Progenitor cell of endocrine pancreas (in vitro differentiated cells): ENCODE measurements at regions not wholly inside any gene's neighbourhood (a gene's known extent, or its start where the extent isn't known, plus 50 kb on each side); places are given as distances from the start of the nearest gene placed in this dataset.

Experiments
- DNase-seq: peaks from one replicate; pipeline ENCODE4 v3.0.0; 2021; ENCODE audit warnings: low spot score; ENCODE audit not compliant: unreplicated experiment
- H3K27ac Mint-ChIP-seq: 2 replicates; pipeline ENCODE4 v1.8.0; 2021; ENCODE audit warnings: mild to moderate bottlenecking, moderate library complexity, mixed read lengths
- H3K27me3 Mint-ChIP-seq: 2 replicates; pipeline ENCODE4 v1.8.0; 2021; ENCODE audit warnings: mixed read lengths
- H3K36me3 Mint-ChIP-seq: 2 replicates; pipeline ENCODE4 v1.8.0; 2022; ENCODE audit warnings: mixed read lengths; ENCODE audit not compliant: insufficient read depth
- H3K4me1 Mint-ChIP-seq: 2 replicates; pipeline ENCODE4 v1.8.0; 2021; ENCODE audit warnings: low read depth, mixed read lengths
- H3K4me3 Mint-ChIP-seq: 2 replicates; pipeline ENCODE4 v1.8.0; 2021; ENCODE audit warnings: low read depth, mild to moderate bottlenecking, moderate library complexity, mixed read lengths
- H3K9me3 Mint-ChIP-seq: 2 replicates; pipeline ENCODE4 v1.8.0; 2021; ENCODE audit warnings: low read depth, mixed read lengths
- CTCF ChIP-seq: fragments of 200-600 bp; sonication (generic); IDR thresholded peaks from one replicate; pipeline ENCODE4 v1.5.0; 2021; ENCODE audit warnings: antibody characterized with exemption, mild to moderate bottlenecking; ENCODE audit not compliant: unreplicated experiment

DNA sequence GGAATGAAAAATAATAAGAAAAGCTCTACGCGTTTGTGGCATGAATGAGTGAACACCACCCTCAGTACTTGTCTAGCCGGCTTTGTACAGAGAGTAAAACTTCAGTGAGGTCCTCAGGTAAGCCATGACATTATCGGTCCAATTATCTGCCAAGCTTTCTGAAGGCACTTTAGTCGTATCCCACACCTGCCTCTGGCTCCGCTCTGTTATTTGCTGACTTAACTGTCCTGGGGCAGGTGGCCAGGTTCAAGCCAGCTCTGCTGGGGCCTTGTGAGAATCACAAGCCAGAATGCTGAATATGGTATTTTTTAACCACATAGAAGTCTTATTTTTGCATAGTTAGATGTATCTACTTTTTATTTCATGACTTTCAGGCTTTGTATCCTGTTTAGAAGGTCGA, 66.0 kb upstream of the FHIP2A start:
- no peak for DNase-seq
- Mint-ChIP-seq H3K4me1 (no peaks in the 10 kb centered on the region), H3K27me3 (no peaks in the 10 kb centered on the region), H3K36me3 (no peaks in the 10 kb centered on the region), H3K9me3 (peaks cover 3% of the 10 kb centered on the region), H3K4me3 (no peak overlapping the region), H3K27ac (no peak overlapping the region)
- TF ChIP-seq CTCF: no peak

GRCh38 chr10:114758331-114758730, 63.2 kb upstream of the FHIP2A start:
- no peak for TF ChIP-seq CTCF
- Mint-ChIP-seq H3K27me3 (peaks cover 8% of the 10 kb centered on the region), H3K9me3 (no peaks in the 10 kb centered on the region), H3K4me3 (no peak overlapping the region), H3K27ac (no peak overlapping the region), H3K4me1 (no peaks in the 10 kb centered on the region), H3K36me3 (no peaks in the 10 kb centered on the region)
- no peak for DNase-seq

DNA sequence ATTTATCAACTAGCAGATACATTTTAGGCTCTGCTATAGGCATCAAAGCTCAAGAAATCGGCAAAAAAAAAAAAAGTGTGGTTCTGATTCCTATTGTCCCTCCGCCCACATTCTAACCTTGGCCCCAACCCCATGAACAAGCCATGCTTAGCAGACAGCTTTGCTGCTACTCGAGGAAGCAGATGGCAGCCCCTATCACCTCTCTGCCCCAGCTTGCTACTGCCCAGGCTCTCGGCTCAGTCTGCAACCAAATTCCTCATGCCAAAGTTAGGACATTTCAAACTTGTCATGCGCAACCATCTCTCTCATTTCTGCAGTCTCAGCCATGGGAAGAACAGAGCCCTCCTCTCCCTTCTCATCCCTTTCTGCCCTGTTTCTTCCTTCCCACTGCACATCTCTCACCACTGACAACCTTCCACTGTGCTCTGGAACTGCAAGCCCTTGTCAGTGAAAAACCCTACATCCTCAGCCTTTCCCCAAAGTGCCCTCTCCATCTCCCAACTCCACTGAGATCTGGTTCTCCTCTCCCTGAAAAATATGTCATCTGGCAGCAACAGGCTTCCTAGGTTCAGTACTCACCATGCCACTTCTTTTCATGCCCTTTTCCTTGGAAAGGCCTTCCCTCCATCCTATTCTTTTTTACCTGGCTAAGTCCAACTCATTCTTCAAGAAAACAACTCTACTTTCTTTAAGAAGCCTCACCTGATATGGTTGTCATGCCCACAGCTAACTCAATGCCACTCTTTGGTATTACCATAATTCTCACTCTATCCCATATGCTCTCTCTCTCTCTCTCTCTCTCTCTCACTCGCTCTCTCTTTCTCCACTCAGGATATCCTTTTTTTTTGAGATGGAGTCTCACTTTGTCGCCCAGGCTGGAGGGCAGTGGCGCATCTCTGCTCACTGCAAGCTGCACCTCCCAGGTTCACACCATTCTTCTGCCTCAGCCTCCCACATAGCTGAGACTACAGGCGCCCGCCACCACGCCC, 60.1 kb upstream of the FHIP2A start:
- H3K9me3 Mint-ChIP-seq: no peaks in the 10 kb centered on the region
- TF ChIP-seq CTCF: no peak
- H3K4me3 Mint-ChIP-seq: no peak overlapping the region
- no peaks in the 10 kb centered on the region for H3K36me3 Mint-ChIP-seq
- no peaks in the 10 kb centered on the region for H3K4me1 Mint-ChIP-seq
- H3K27me3 Mint-ChIP-seq: peaks cover 11% of the 10 kb centered on the region
- no peak overlapping the region for H3K27ac Mint-ChIP-seq
- no peak for DNase-seq

DNA sequence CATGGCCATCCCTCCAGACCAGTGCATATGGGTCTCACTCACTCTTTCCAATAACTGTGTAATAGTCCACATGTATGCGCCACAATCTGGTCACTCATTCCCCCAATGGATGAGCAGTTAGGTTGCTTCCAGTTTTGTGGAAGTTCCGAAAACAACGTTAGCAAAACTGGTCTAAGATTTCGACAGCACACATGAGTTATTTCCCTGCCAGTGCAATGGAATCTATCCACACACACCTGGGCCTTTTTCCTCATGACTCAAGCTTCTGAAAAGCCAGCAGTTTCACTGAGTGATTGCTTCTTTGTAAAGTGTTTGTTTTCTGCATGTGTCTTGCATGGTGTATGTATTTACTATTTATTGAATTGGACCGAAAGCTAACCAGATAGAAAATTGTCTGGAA, 58.8 kb upstream of the FHIP2A start:
- peaks cover 18% of the 10 kb centered on the region for H3K27me3 Mint-ChIP-seq
- no peak overlapping the region for H3K27ac Mint-ChIP-seq
- peaks cover 6% of the 10 kb centered on the region for H3K4me1 Mint-ChIP-seq
- TF ChIP-seq CTCF: no peak
- H3K9me3 Mint-ChIP-seq: no peaks in the 10 kb centered on the region
- H3K4me3 Mint-ChIP-seq: no peak overlapping the region
- DNase-seq: no peak
- no peaks in the 10 kb centered on the region for H3K36me3 Mint-ChIP-seq

GRCh38 chr10:114764656-114765055, 56.9 kb upstream of the FHIP2A start:
- Mint-ChIP-seq H3K4me1 (peaks cover 6% of the 10 kb centered on the region), H3K27me3 (peaks cover 29% of the 10 kb centered on the region), H3K9me3 (no peaks in the 10 kb centered on the region), H3K4me3 (no peak overlapping the region), H3K36me3 (no peaks in the 10 kb centered on the region), H3K27ac (no peak overlapping the region)
- TF ChIP-seq CTCF: no peak
- no peak for DNase-seq
